GM18498 (cell line): ENCODE measurements at regions not wholly inside any gene's neighbourhood (a gene's known extent, or its start where the extent isn't known, plus 50 kb on each side); places are given as distances from the start of the nearest gene placed in this dataset.
A peak's percentile ranks its signal among the peaks of the same experiment; 100 is the strongest.

Experiments used
- ATAC-seq: cut with Tn5 transposase; IDR thresholded peaks from one replicate; pipeline ENCODE4 v1.9.1; 2021; ENCODE audit warnings: mild to moderate bottlenecking, moderate library complexity; ENCODE audit not compliant: unreplicated experiment

GRCh38 chrX:109312757-109313156, 169.1 kb downstream of the GUCY2F start:
- no peak for ATAC-seq

GRCh38 chrX:109310031-109310430, 171.9 kb downstream of the GUCY2F start:
- ATAC-seq = no peak

GRCh38 chrX:109301177-109301576, 180.7 kb downstream of the GUCY2F start:
- peak; percentile 64 for ATAC-seq

GRCh38 chrX:109300415-109300814, 181.5 kb downstream of the GUCY2F start:
- no peak for ATAC-seq

GRCh38 chrX:109299091-109299490, 182.8 kb downstream of the GUCY2F start:
- no peak for ATAC-seq

DNA sequence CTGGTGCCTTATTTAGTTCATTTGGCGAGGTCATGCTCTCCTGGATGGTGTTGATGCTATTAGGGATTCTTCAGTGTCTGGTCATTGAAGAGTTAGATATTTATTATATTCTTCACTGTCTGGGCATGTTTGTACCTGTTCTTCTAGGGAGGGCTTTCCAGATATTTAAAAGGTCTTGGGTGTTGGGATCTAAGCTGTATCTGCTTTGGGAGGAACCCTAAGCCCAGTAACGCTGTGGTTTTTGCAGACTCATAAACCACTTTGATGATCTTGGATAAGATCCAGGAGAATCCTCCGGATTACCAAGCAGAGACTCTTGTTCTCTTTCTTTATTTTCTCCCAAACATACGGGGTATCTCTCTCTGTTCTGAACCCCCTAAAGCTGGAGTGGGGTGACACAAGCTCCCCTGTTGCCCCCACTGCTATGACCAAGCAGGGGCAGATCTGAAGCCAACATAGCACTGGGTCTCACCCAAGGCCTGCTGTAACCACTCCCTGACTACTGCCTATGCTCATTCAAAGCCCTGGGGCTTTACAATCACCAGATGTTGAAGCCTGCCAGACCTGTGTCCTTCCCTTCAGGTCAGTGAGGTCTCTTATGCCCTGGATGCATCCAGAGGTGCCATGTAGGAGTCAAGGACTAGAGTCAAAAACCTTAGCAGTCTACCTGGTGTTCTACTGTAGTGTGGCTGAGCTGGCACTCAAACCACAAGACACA, 187.6 kb downstream of the GUCY2F start:
- ATAC-seq = no peak

GRCh38 chrX:109283870-109284269, 198.0 kb downstream of the GUCY2F start:
- no peak for ATAC-seq

DNA sequence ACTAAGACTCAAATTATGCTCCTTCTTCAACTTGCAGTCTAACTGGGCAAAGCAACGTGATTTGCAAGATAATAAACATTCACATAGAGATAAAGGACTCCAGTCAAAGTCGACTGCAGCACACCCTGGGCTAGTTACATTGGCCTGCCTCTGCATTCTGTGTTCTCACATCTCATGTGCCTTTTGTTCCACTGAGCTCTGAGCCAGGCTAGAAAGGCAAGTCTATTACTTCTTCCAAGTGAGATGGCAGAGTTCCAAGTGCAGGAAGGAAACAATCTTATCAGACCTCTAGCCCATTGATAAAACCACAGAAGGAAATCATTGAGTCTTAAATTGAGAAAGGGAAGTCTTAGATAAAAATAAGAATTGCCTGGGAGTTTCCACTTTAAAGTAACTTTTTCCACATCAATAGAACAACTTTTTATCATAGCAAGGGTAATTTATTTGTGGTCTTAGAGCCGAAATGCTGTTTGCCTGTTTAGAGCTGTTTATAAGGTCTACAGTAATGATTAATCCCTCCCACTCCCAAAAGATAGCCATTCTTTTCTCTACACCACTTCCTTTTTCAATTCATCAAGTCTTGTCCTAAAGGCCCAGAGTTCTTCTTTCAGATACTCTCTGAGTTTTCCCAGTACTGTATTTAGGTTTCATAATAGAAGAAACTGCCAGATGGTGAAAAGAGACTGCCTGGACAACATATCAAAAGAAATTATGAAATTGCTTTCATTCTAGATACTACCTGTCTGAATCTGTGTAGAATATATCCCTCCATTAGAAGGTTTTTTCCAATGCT, 200.2 kb downstream of the GUCY2F start:
- peak; percentile 88 for ATAC-seq

DNA sequence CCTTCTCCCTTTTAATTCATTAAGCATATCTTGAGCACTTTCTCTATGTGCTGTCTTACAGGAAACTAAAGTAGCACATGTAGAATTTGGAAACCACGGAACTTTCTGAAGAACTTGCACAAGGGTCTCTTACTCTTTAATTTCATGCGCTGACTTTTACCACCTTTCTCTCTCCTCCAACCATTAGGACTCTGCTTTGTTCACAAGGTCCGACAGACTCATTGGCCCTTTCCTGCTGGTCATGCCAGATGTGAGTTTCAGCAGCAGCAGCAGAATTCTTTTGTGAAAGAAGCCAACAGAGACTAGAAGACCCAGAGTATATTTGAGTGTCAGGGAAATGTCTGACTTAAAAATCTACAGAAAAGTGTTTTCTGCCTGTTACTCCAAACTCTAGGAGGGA, 207.1 kb downstream of the GUCY2F start:
- ATAC-seq = no peak

DNA sequence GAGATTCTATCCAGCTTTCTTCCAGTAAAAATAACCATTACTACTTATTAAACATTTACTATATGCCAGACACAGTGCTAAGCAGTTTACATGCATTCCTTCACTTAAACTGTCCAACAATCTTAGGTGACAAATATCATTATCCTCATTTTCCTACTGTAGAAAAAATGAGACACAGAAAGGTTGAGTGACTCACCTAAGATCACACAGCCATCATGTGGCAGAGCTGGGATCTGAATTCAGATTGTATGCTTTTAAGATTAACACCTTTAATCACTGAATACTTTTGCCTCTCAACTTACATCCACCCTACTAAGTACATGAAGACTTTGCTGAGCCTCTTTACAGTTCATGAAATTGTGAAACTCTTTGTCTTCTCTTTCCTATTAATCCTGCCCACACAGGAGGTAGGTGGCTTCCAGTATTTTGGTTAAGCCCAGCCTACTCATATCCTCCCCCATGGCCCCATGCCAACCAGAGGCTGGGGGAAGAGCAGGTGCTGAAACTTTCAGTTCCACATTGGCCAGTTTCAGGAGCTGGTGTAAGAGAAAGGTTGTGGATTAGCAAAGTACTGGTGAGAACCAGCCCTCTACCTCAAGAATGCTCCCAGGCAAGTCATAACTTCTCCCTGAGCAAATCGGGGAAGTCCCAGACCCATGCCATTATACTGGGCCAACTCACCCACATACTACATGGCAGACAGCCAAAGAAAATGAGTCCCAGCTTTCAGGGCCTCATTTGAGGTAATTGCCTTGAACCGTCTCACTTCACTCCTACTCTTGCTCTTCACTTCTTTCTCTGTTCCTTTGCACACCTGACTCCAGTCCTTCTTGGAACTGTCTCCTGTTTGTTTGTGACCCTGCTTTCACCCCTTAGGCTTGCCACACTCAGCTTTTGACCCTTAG, 211.1 kb downstream of the GUCY2F start:
- peak; percentile 96 for ATAC-seq

GRCh38 chrX:109268340-109268739, 213.5 kb downstream of the GUCY2F start:
- no peak for ATAC-seq

GRCh38 chrX:109266034-109266433, 215.9 kb downstream of the GUCY2F start:
- no peak for ATAC-seq

DNA sequence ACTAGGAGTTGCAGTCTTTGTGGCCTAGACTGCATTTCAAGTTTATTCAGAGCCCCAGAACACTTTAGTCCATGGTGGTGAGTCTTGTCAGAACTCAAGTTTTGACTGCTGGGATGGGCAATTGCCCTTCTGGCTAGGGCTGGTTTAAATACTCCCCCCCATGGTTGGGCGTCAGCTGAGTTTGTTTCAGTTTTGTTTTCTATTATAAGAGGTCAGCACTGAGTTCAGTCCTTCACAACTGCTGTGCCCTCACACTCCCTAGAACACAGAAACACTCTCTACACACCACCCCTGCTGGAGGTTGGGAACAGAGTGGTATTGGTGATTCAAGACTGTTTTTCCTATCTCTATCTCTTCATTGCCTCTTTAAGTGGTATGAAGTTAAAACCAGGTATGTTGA, 217.0 kb downstream of the GUCY2F start:
- peak; percentile 74 for ATAC-seq

DNA sequence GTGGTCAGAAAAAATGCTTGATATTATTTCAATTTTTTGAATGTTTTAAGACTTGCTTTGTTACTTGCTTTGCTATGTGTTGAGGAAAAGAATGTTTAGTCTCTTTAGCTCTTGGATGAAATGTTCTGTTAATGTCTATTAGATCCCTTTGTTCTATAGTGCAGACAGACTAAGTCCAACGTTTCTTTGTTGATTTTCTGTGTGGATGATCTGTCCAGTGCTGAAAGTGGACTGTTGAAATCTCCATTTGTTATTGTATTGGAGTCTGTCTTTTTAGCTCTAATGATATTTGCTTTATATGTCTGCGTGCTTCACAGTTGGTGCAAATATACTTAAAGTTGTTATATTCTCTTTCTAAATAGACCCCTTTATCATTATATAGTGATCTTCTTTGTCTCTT, 220.6 kb downstream of the GUCY2F start:
- ATAC-seq = no peak

GRCh38 chrX:109252789-109253188, 229.1 kb downstream of the GUCY2F start:
- no peak for ATAC-seq

- ATAC-seq = no peak
Observed at GRCh38 chrX:109218761-109219160, 263.1 kb downstream of the GUCY2F start.

DNA sequence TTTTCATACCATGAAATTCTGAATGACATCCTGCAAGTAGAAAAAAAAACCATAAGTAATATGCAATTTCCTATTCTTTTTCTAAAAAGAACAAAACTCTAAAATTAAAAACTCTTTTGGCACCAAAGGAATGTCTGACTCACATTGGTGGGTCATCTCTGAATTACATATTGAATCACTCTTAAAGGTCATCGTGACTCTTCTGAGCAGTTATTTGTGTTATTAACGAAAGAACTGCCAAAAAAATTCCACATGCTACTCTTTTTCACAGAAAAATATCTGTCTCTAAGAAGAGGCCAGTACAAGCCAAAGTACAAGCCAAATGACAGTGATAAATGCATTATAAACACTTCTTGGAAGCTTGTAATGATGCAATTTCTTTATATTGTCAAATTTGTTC, 282.2 kb downstream of the GUCY2F start:
- no peak for ATAC-seq

DNA sequence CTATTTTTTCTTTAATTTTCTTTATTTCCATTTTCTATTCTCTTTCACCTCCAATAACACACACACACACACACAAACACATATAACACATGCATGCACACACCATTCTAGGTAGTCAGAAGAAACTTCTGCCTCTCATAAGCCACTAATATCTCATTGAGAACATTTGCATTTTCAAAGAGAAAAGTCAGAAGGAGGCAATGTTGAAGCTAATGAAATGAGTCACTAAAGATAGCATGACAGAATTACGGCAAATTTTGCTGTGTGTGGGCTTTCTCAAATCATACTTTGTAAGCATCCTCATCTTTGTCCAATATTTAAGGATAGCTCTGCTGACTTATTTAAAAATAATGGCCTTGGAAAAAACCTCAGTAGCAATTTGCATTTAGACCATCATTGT, 291.3 kb downstream of the GUCY2F start:
- peak; percentile 59 for ATAC-seq

DNA sequence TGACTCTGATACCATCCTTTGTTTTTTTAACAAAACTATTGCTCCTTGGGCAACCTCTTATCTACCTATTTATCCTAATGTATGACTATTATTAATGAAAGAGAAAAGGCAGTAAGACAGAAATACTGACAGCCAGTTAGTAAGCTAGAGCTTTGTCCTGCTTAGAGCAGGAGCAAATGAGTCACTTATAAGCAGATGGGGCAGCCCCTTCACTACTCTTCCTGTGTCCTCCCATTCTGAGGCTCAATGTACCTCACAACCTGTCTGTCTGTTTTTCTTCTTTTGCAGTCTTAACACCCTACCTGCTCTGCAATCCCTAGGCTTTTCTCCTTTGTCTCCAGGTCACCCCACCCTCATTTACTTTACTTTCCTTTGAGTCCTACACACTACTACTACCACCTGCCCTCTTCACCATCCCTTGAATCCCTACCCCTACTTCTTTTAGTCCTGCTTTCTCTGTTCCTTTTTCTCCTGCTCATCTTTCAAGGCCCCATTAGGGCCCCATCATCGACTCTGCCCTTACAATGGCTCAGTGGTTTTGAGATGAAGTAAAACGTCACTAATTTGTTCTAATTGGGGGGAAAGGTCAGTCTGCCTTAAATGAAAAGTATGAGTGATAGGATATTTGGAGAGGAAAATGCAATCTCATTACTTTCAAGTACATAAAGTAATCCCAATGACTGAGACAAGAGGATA, 294.3 kb downstream of the GUCY2F start:
- ATAC-seq = peak; percentile 81

DNA sequence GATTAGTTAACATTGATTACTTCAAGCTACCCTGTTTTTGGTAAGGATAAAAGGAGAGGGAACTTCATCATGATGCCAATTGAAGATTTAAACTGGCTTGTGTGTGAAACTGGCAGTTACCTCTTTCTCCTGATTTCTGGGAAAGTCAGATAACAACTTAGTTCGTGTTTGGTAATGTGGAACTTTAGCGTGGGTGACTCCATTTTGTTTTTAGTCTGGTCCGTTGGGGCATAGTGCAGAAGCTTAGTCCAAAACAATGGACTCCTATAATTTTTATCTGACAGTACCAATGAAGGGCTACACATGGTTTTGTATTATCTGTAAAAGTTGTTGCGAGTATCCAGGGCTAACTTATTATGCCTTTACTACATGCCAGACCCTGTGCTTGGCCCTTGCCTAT, 294.9 kb downstream of the GUCY2F start:
- ATAC-seq = no peak
